GM12878 (cell line): ENCODE measurements at regions not wholly inside any gene's neighbourhood (a gene's known extent, or its start where the extent isn't known, plus 50 kb on each side); places are given as distances from the start of the nearest gene placed in this dataset.

Source experiments
- ATAC-seq: fragments of 200-7000 bp; cut with Tn5 transposase; 3 replicates; pipeline ENCODE4 v1.9.1; 2020; ENCODE audit warnings: mild to moderate bottlenecking, moderate library complexity
- BruUV-seq: library from RNA; stranded (reverse); fragments of 400-500 nt; replicated peaks from 2 replicates; lab custom pipeline; 2021; lab: Mats Ljungman, UMichigan
- CTCF ChIA-PET: fragments of 300-600 bp; sonication (Branson Sonifier 250); formaldehyde crosslinking; extraction: SDS; loops from one replicate; lab custom pipeline; 2021; ENCODE audit warnings: inconsistent platforms; lab: Yijun Ruan, JAX
- POLR2A ChIA-PET: fragments of 350-600 bp; formaldehyde crosslinking; extraction: SDS; loops from one replicate; lab custom pipeline; 2021; ENCODE audit warnings: inconsistent platforms; lab: Charles Lee
- RAD21 ChIA-PET: fragments of 300-600 bp; sonication (Branson Sonifier 250); formaldehyde crosslinking; loops from one replicate; lab custom pipeline; 2023; ENCODE audit warnings: antibody characterized with exemption; ENCODE audit not compliant: unreplicated experiment; lab: Charles Lee
- SMC1A ChIA-PET: fragments of 300-600 bp; sonication (Branson Sonifier 250); formaldehyde crosslinking; loops from one replicate; lab custom pipeline; 2023; ENCODE audit not compliant: unreplicated experiment, uncharacterized antibody; lab: Charles Lee
- DNase-seq: peaks from one replicate; pipeline ENCODE4 v3.0.0-alpha.2; 2011; ENCODE audit warnings: low read depth, low spot score
- FAIRE-seq: peaks from 3 replicates; lab custom pipeline; 2011; peaks lifted over from hg19 to GRCh38; lab: Jason Lieb, UNC
- H2AFZ ChIP-seq: 2 replicates; pipeline ENCODE4 v1.6.0; 2011; ENCODE audit warnings: low read depth, low read length, control low read depth; ENCODE audit not compliant: control insufficient read depth
- H3K27ac ChIP-seq: 2 replicates; pipeline ENCODE4 v1.5.1; 2011; ENCODE audit warnings: control low read depth; ENCODE audit not compliant: control insufficient read depth, insufficient read depth
- H3K27me3 ChIP-seq, 2 experiments: replicated peaks in 1 of 2; 2 replicates each; pipeline versions ENCODE4 v1.6.0 to v1.6.1; 2011; ENCODE audit warnings: low read length in 1 of 2; ENCODE audit not compliant: control insufficient read depth in 2 of 2, insufficient read depth in 2 of 2
- H3K36me3 ChIP-seq, 2 experiments: 2 replicates each; pipeline ENCODE4 v1.5.1; 2011; ENCODE audit warnings: low read length in 1 of 2; ENCODE audit not compliant: control insufficient read depth in 2 of 2, insufficient read depth in 2 of 2
- H3K4me1 ChIP-seq: 2 replicates; pipeline ENCODE4 v1.6.1; 2011; ENCODE audit warnings: mild to moderate bottlenecking, low read length, moderate library complexity, mixed read lengths; ENCODE audit not compliant: control insufficient read depth, insufficient read depth
- H3K4me2 ChIP-seq: 2 replicates; pipeline ENCODE4 v1.6.0; 2011; ENCODE audit warnings: control low read depth; ENCODE audit not compliant: control insufficient read depth, insufficient read depth
- H3K4me3 ChIP-seq: fragments of 200-600 bp; sonication (generic); 2 replicates; pipeline ENCODE4 v1.5.1; 2016
- H3K79me2 ChIP-seq: 2 replicates; pipeline ENCODE4 v1.6.0; 2011; ENCODE audit warnings: low read length; ENCODE audit not compliant: control insufficient read depth, insufficient read depth
- H3K9ac ChIP-seq: 2 replicates; pipeline ENCODE4 v1.8.0; 2011; ENCODE audit warnings: low read length, control low read depth, mixed read lengths; ENCODE audit not compliant: control insufficient read depth, insufficient read depth
- H3K9me3 ChIP-seq: replicated peaks from 3 replicates; pipeline ENCODE4 v1.5.1; 2011; ENCODE audit warnings: mild to moderate bottlenecking, low read length; ENCODE audit not compliant: control insufficient read depth, insufficient read depth
- H4K20me1 ChIP-seq: 2 replicates; pipeline ENCODE4 v1.6.0; 2011; ENCODE audit not compliant: control insufficient read depth, insufficient read depth
- ASH2L ChIP-seq: fragments of 300-600, 200-600 bp; sonication (generic); IDR thresholded peaks from 2 replicates; pipeline ENCODE4 v1.6.1; 2017; ENCODE audit warnings: low read depth, mild to moderate bottlenecking, borderline replicate concordance
- ATF3 ChIP-seq: IDR thresholded peaks from 2 replicates; pipeline ENCODE4 v1.6.1; 2011; ENCODE audit warnings: low read depth, mild to moderate bottlenecking, low read length, moderate library complexity, borderline replicate concordance; ENCODE audit errors: extremely low read depth
- CHD4 ChIP-seq: fragments of 200-600 bp; sonication (generic); IDR thresholded peaks from 2 replicates; pipeline ENCODE4 v1.6.1; 2016; ENCODE audit warnings: mild to moderate bottlenecking
- DPF2 ChIP-seq: fragments of 450-650 bp; IDR thresholded peaks from 2 replicates; pipeline ENCODE4 v1.6.1; 2017; ENCODE audit warnings: mild to moderate bottlenecking
- FOS ChIP-seq: IDR thresholded peaks from 3 replicates; pipeline ENCODE4 v1.6.1; 2011; ENCODE audit warnings: borderline replicate concordance; ENCODE audit not compliant: insufficient read length; ENCODE audit errors: extremely low read depth
- PAX5 ChIP-seq: IDR thresholded peaks from 2 replicates; pipeline ENCODE4 v1.6.1; 2011; ENCODE audit warnings: low read depth, low read length, borderline replicate concordance
- PAX8 ChIP-seq: fragments of 450-650 bp; IDR thresholded peaks from 2 replicates; pipeline ENCODE4 v1.6.1; 2017; ENCODE audit warnings: mild to moderate bottlenecking, moderate library complexity
- PRDM15 ChIP-seq: fragments of 450-650 bp; formaldehyde crosslinking; IDR thresholded peaks from 2 replicates; pipeline ENCODE4 v1.4.0; 2020; ENCODE audit warnings: mild to moderate bottlenecking, moderate library complexity
- WGBS: methylation state at CpG from one replicate; pipeline ENCODE4 v1.1.6; 2016; ENCODE audit warnings: low lambda C conversion rate; ENCODE audit not compliant: insufficient replicate concordance, insufficient coverage; ENCODE audit errors: missing lambda C conversion rate; 5-methylcytosine and 5-hydroxymethylcytosine counted together
- in situ Hi-C: fragments of 300-500 bp; cut with MboI; formaldehyde crosslinking; loops from 9 replicates; pipeline ENCODE4 v1.14.3; 2018; ENCODE audit warnings: mixed read lengths
- intact Hi-C: fragments of 100-400 bp; cut with micrococcal nuclease; formaldehyde crosslinking; loops from one replicate; pipeline ENCODE4 v1.14.2; 2022; ENCODE audit not compliant: unreplicated experiment

GRCh38 chr2:144753416-144753815 is 233.5 kb upstream of the ZEB2 start:
- Histone ChIP-seq H3K4me2 (no peak overlapping the region), H3K9ac (no peak overlapping the region), H3K27me3 (no peaks in the 10 kb centered on the region; a peak in 1 of 4 replicates)
- ATAC-seq: no peak
- TF ChIP-seq PAX8 (no peak), DPF2 (no peak), ASH2L (no peak), ATF3 (no peak), PRDM15 (no peak), FOS (no peak), PAX5 (no peak), CHD4 (no peak)
- TF ChIP-seq, all 136 proteins: peak for 0
- Histone ChIP-seq H4K20me1 (no peaks in the 10 kb centered on the region), H3K36me3 (no peaks in the 10 kb centered on the region), H3K4me1 (no peaks in the 10 kb centered on the region), H3K27ac (no peak overlapping the region), H3K79me2 (no peaks in the 10 kb centered on the region), H2AFZ (no peak overlapping the region), H3K4me3 (no peak overlapping the region), H3K9me3 (no peaks in the 10 kb centered on the region)
- no TSS peak for BruUV-seq
- ChIA-PET POLR2A (no interaction called here), SMC1A (no interaction called here), RAD21 (no interaction called here), CTCF (no interaction called here)
- WGBS: 14% methylated on average over 3 of the region's 3 CpGs
- intact Hi-C loops: no loop called here
- in situ Hi-C loops: no loop called here
- DNase-seq (no peak), FAIRE-seq (no peak)
